ENCODE measurements at regions not wholly inside any gene's neighbourhood (a gene's known extent, or its start where the extent isn't known, plus 50 kb on each side); places are given as distances from the start of the nearest gene placed in this dataset.

DNA sequence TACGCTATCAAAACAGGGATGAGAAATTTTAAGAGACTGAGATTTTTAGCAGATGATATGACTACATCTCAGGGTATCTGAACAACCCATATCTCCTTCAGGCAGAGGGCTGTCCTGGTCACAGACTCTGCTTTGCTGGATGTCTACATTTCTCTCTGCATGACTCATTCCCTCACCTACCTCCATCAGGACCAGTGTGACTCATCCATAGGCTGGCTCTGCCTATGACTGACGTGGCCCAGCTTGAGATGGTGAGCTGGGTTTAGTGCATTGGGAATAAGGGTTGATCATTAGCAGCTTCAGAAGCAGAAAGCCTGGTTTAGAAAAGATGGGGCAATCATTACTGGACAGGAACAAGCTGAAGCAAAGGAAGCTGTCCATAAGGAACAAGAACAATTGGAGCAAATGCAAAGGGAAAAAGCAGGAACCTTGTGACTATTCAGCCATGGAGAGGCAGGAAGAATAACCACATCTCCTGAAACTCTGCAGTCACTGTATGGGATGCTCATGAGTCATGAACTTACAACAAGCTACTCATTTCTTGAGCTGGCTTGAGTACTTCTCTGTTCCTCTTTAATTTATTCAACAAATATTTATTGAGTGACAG lies 86.4 kb upstream of the CBLN4 start:
- no peak for ATAC-seq
- no peak for TF ChIP-seq ISL1 (CRISPR knock-in tag; IDR thresholded peaks at IDR 0.05)
- no peak for TF ChIP-seq ZNF8 (CRISPR knock-in tag; IDR thresholded peaks at IDR 0.05)
- no peak for TF ChIP-seq RARB (CRISPR knock-in tag; IDR thresholded peaks at IDR 0.05)
- TF ChIP-seq OSR1 (CRISPR knock-in tag; IDR thresholded peaks at IDR 0.05), result no peak
- TF ChIP-seq CSRNP3 (CRISPR knock-in tag; IDR thresholded peaks at IDR 0.05), result no peak

GRCh38 chr20:56094228-56094627 lies 88.9 kb upstream of the CBLN4 start:
- ATAC-seq, result no peak
- TF ChIP-seq ZNF8 (CRISPR knock-in tag; IDR thresholded peaks at IDR 0.05), result no peak
- TF ChIP-seq ZNF565 (CRISPR knock-in tag; conservative IDR thresholded peaks at IDR 0.05; ENCODE audit: low read depth), result no peak
- no peak for TF ChIP-seq ZFP30 (CRISPR knock-in tag; IDR thresholded peaks at IDR 0.05)
- TF ChIP-seq TSHZ2 (CRISPR knock-in tag; IDR thresholded peaks at IDR 0.05), result no peak
- TF ChIP-seq TOX (CRISPR knock-in tag; IDR thresholded peaks at IDR 0.05; ENCODE audit: borderline replicate concordance), result no peak
- TF ChIP-seq ZFP3 (CRISPR knock-in tag; IDR thresholded peaks at IDR 0.05), result no peak
- TF ChIP-seq TCF4 (CRISPR knock-in tag; IDR thresholded peaks at IDR 0.05; ENCODE audit: borderline replicate concordance), result no peak
- no peak for TF ChIP-seq CREB5 (CRISPR knock-in tag; IDR thresholded peaks at IDR 0.05; ENCODE audit: low read depth)
- no peak for TF ChIP-seq ARNTL (CRISPR knock-in tag; IDR thresholded peaks at IDR 0.05; ENCODE audit: borderline replicate concordance, low read depth)
- no peak for TF ChIP-seq ZC3H10 (CRISPR knock-in tag; IDR thresholded peaks at IDR 0.05)
- TF ChIP-seq PATZ1 (CRISPR knock-in tag; IDR thresholded peaks at IDR 0.05; ENCODE audit: borderline replicate concordance), result no peak
- TF ChIP-seq BACH2 (CRISPR knock-in tag; IDR thresholded peaks at IDR 0.05; ENCODE audit: borderline replicate concordance), result no peak
- no peak for TF ChIP-seq ZNF70 (CRISPR knock-in tag; IDR thresholded peaks at IDR 0.05)
- TF ChIP-seq ESRRG (CRISPR knock-in tag; IDR thresholded peaks at IDR 0.05), result no peak

DNA sequence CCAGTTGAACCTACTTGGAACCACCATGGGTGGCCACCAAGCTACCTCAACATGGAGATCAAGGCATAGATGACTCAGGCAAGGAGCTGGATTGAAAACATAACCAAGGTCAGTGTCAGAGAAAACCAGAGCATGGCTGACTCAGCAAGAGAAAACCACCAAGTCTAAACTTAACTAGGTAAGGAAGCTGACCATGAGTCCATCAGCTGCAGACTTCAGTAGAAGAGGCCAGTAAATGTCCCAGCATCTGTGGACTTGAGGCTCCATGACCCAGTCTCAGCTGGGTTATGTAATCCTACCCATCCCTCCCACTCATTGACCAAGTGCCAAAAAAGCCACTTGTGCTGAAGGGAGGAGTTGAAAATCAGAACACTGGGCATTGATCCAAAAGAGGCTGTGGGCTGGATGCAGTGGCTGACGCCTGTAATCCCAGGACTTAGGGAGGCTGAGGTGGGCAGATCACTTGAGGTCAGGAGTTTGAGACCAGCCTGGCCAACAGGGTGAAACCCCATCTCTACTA lies 93.7 kb upstream of the CBLN4 start:
- no peak for TF ChIP-seq CSDC2 (CRISPR knock-in tag; IDR thresholded peaks at IDR 0.05)
- TF ChIP-seq ARNTL (CRISPR knock-in tag; IDR thresholded peaks at IDR 0.05; ENCODE audit: borderline replicate concordance, low read depth), result no peak
- TF ChIP-seq RARB (CRISPR knock-in tag; IDR thresholded peaks at IDR 0.05), result no peak
- TF ChIP-seq TSHZ2 (CRISPR knock-in tag; IDR thresholded peaks at IDR 0.05), result no peak
- no peak for ATAC-seq
